OCI-LY7 (cell line): ENCODE measurements at regions not wholly inside any gene's neighbourhood (a gene's known extent, or its start where the extent isn't known, plus 50 kb on each side); places are given as distances from the start of the nearest gene placed in this dataset.

Experiments
- BruUV-seq: library from RNA; stranded (reverse); fragments of 400-500 nt; replicated peaks from 2 replicates; lab custom pipeline; 2021; lab: Mats Ljungman, UMichigan
- CTCF ChIA-PET: fragments of 300-600 bp; sonication (Branson Sonifier 250); formaldehyde crosslinking; loops from one replicate; lab custom pipeline; 2022; ENCODE audit warnings: antibody characterized with exemption; ENCODE audit not compliant: unreplicated experiment; lab: Charles Lee
- POLR2A ChIA-PET: fragments of 300-600 bp; sonication (Branson Sonifier 250); formaldehyde crosslinking; loops from one replicate; lab custom pipeline; 2022; ENCODE audit warnings: antibody characterized with exemption; lab: Charles Lee
- DNase-seq: peaks from one replicate; pipeline ENCODE4 v3.0.0-alpha.2; 2015; ENCODE audit warnings: low spot score
- H2AFZ ChIP-seq: fragments of 200-600 bp; sonication (generic), shearing (Covaris generic); 2 replicates; pipeline ENCODE4 v1.6.1; 2014; ENCODE audit warnings: mild to moderate bottlenecking, antibody characterized with exemption, low read length, moderate library complexity
- H3K27ac ChIP-seq: fragments of 200-600 bp; sonication (generic); 2 replicates; pipeline ENCODE4 v1.5.1; 2014; ENCODE audit warnings: mixed run types, low read depth, mild to moderate bottlenecking, moderate library complexity, low read length, inconsistent platforms; ENCODE audit not compliant: poor library complexity, severe bottlenecking
- H3K36me3 ChIP-seq: fragments of 200-600 bp; sonication (generic); 2 replicates; pipeline ENCODE4 v1.6.1; 2014; ENCODE audit warnings: mild to moderate bottlenecking, antibody characterized with exemption, low read length, moderate library complexity, mixed read lengths; ENCODE audit not compliant: insufficient read depth
- H3K4me1 ChIP-seq: fragments of 200-600 bp; sonication (generic); 2 replicates; pipeline ENCODE4 v1.5.1; 2014; ENCODE audit warnings: mild to moderate bottlenecking, low read length; ENCODE audit not compliant: insufficient read depth, poor library complexity, severe bottlenecking
- H3K4me2 ChIP-seq: fragments of 200-600 bp; sonication (generic); 2 replicates; pipeline ENCODE4 v1.6.1; 2014; ENCODE audit warnings: mild to moderate bottlenecking, low read length
- H3K4me3 ChIP-seq: fragments of 200-600 bp; sonication (generic); 2 replicates; pipeline ENCODE4 v1.5.1; 2014; ENCODE audit warnings: mild to moderate bottlenecking, low read depth, low read length; ENCODE audit not compliant: poor library complexity, severe bottlenecking
- H3K79me2 ChIP-seq: fragments of 200-600 bp; sonication (generic); 2 replicates; pipeline ENCODE4 v1.6.1; 2016; ENCODE audit warnings: low read depth, mild to moderate bottlenecking, low read length, moderate library complexity, mixed read lengths; ENCODE audit not compliant: insufficient read depth
- H3K9me2 ChIP-seq: fragments of 200-600 bp; sonication (generic); 2 replicates; pipeline ENCODE4 v1.6.1; 2016; ENCODE audit warnings: mild to moderate bottlenecking, low read length, mixed read lengths; ENCODE audit not compliant: insufficient read depth
- H3K9me3 ChIP-seq: fragments of 200-600 bp; sonication (generic); 2 replicates; pipeline ENCODE4 v1.6.1; 2014; ENCODE audit warnings: mild to moderate bottlenecking, mixed run types, low read length, mixed read lengths
- H4K20me1 ChIP-seq: fragments of 200-600 bp; sonication (generic); 2 replicates; pipeline ENCODE4 v1.6.1; 2014; ENCODE audit warnings: mild to moderate bottlenecking, antibody characterized with exemption, low read length, moderate library complexity, mixed read lengths; ENCODE audit not compliant: insufficient read depth
- EZH2phosphoT487 ChIP-seq: fragments of 200-600 bp; sonication (generic); IDR thresholded peaks from 2 replicates; pipeline ENCODE4 v1.6.1; 2018; ENCODE audit warnings: low read depth, borderline replicate concordance, mild to moderate bottlenecking, mixed run types, antibody characterized with exemption, low read length, moderate library complexity, mixed read lengths
- intact Hi-C: fragments of 100-400 bp; cut with micrococcal nuclease; formaldehyde crosslinking; loops from one replicate; pipeline ENCODE4 v1.10.0; 2022; ENCODE audit not compliant: unreplicated experiment
- TF ChIP-seq, protein P1 (sequence below): fragments of 200-600 bp; sonication (generic); conservative IDR thresholded peaks from 2 replicates; pipeline ENCODE4 v1.5.1; 2014; ENCODE audit warnings: mild to moderate bottlenecking, antibody characterized with exemption, low read length, moderate library complexity, mixed read lengths

DNA sequence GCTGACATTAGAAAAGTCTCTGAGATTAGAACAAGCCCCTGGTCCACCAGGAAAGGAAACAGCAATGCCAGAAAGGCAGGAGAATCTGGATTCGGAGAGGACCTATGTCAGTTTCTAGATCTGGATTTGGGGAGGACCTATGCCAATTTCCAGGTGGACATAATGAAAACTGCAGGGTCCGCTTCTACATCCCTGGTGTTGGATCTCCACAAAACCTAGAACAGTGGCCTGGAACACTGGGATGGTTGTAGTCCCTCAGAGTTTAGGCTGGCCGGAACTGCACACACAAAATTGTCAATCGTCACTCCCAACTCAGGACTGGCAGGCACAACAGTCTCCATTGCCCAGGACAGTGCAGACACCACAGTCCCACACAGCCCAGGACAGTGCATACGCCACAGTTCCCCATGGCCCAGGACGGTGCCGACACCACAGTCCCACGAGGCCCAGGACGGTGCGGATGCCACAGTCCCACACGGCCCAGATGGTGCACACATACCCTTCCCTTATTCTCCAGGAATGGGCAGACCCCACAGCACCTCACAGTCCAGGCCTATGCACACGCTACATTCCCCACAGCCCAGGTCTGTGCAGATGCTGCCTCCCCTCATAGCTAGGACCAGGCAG, 341.7 kb downstream of the UQCRFS1 start:
- CTCF ChIA-PET, result no interaction called here

DNA sequence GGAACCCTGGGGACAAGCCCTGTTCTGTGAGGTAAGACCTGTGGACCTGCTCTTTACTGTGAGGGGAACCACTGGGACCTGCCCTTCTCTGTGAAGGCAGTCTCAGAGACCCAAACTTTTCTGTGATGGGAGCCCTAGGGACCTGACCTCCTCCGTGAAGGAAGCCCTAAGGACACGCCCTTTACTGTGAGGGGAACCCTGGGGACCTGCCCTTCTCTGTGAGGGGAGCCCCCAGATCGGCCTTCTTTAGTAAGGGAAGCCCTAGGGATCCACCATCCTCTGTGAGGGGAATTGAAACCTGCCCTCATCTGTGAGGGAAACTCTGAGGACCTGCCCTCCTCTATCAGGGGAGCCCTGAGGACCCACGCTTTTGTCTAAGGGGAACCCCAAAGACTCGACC, 343.5 kb downstream of the UQCRFS1 start:
- Histone ChIP-seq H3K4me2 (no peak overlapping the region), H3K27ac (no peak overlapping the region), H3K79me2 (no peaks in the 10 kb centered on the region), H3K36me3 (no peaks in the 10 kb centered on the region), H2AFZ (no peak overlapping the region), H4K20me1 (no peaks in the 10 kb centered on the region), H3K4me3 (no peak overlapping the region), H3K9me2 (no peaks in the 10 kb centered on the region), H3K9me3 (no peaks in the 10 kb centered on the region), H3K4me1 (no peaks in the 10 kb centered on the region)
- no peak for DNase-seq
- intact Hi-C loops, result no loop called here
- ChIA-PET POLR2A (no interaction called here), CTCF (no interaction called here)
- no TSS peak for BruUV-seq
- TF ChIP-seq, protein P1, sequence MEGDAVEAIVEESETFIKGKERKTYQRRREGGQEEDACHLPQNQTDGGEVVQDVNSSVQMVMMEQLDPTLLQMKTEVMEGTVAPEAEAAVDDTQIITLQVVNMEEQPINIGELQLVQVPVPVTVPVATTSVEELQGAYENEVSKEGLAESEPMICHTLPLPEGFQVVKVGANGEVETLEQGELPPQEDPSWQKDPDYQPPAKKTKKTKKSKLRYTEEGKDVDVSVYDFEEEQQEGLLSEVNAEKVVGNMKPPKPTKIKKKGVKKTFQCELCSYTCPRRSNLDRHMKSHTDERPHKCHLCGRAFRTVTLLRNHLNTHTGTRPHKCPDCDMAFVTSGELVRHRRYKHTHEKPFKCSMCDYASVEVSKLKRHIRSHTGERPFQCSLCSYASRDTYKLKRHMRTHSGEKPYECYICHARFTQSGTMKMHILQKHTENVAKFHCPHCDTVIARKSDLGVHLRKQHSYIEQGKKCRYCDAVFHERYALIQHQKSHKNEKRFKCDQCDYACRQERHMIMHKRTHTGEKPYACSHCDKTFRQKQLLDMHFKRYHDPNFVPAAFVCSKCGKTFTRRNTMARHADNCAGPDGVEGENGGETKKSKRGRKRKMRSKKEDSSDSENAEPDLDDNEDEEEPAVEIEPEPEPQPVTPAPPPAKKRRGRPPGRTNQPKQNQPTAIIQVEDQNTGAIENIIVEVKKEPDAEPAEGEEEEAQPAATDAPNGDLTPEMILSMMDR, result no peak
- TF ChIP-seq EZH2phosphoT487, result no peak

More for the DNA sequence above, 341.7 kb downstream of the UQCRFS1 start:
- Histone ChIP-seq H3K79me2 (no peaks in the 10 kb centered on the region), H3K4me3 (no peak overlapping the region), H3K9me3 (no peaks in the 10 kb centered on the region), H3K9me2 (no peaks in the 10 kb centered on the region), H4K20me1 (no peaks in the 10 kb centered on the region), H3K27ac (no peak overlapping the region), H3K4me2 (no peak overlapping the region), H3K4me1 (no peaks in the 10 kb centered on the region), H3K36me3 (no peaks in the 10 kb centered on the region), H2AFZ (no peak overlapping the region)
- no TSS peak for BruUV-seq
- DNase-seq, result no peak
- POLR2A ChIA-PET, result no interaction called here
- intact Hi-C loops, result no loop called here
- TF ChIP-seq EZH2phosphoT487, result no peak
- TF ChIP-seq, protein P1, result no peak

DNA sequence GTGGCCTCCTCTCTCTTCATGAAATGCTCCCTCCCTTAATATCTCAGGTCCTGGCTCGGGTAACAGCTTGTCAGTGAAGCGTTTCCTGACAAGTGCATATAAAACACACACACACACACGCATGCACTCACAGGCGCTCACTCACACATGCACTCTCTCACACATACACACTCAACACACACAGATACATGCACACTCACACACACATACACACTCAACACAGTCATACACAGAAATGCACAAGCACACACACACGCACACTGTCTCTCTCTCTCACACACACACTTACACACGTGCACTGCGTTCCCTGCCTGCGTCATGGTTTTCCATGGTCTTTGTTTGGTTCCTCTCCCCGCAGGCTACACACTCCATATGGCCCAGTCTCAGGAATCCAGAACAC, 344.1 kb downstream of the UQCRFS1 start:
- intact Hi-C loops, result no loop called here
- POLR2A ChIA-PET, result no interaction called here
- Histone ChIP-seq H3K4me1 (no peaks in the 10 kb centered on the region), H3K36me3 (no peaks in the 10 kb centered on the region), H3K4me3 (no peak overlapping the region), H2AFZ (no peak overlapping the region), H3K9me3 (no peaks in the 10 kb centered on the region), H3K27ac (no peak overlapping the region), H3K79me2 (no peaks in the 10 kb centered on the region), H4K20me1 (no peaks in the 10 kb centered on the region), H3K9me2 (no peaks in the 10 kb centered on the region), H3K4me2 (no peak overlapping the region)
- DNase-seq, result no peak
- TF ChIP-seq, protein P1, result no peak
- no peak for TF ChIP-seq EZH2phosphoT487
- CTCF ChIA-PET, result no interaction called here
- no TSS peak for BruUV-seq
